CMK (cell line): ENCODE measurements at regions not wholly inside any gene's neighbourhood (a gene's known extent, or its start where the extent isn't known, plus 50 kb on each side); places are given as distances from the start of the nearest gene placed in this dataset.

Experiments
- DNase-seq: peaks from one replicate; pipeline ENCODE4 v3.0.0-alpha.2; 2010; ENCODE audit warnings: low read depth

DNA sequence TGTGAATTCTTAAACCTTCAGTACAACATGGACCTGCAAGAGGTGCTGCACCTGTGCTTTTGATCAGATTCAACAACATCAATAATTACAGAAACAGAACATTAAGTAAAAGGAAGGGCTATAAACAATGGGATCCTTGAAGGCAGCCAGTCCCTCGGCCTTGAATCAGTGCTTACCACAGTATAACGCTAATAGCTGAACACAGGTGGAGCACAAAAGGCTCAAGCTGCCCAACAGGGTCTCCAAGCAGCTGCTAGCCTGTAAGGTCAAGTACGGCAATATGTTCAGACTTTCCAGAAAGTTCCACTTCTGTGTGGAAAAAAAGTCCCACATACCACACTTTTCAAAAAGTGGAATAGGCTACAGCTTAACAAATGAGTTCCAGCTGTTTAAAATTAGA lies 61.9 kb upstream of the ITGA1 start:
- no peak for DNase-seq

DNA sequence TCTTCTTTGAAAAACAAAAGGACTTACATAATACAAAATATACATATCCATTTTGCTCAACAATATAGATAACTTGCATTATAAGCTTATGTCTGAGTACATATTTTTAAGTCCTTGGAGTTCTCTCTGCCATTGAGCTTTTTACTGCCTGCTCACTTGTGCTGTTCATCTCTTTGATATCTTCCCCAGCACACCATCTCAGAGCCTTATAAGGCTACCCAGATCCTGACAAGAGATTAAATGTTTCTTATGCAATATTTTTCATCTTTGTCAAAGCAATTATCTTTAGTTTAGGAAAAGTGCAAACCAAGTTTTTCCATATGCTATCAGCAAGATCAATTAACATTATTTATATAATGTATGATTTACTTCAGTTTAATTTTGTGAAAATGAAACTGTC lies 60.7 kb upstream of the ITGA1 start:
- DNase-seq = no peak

DNA sequence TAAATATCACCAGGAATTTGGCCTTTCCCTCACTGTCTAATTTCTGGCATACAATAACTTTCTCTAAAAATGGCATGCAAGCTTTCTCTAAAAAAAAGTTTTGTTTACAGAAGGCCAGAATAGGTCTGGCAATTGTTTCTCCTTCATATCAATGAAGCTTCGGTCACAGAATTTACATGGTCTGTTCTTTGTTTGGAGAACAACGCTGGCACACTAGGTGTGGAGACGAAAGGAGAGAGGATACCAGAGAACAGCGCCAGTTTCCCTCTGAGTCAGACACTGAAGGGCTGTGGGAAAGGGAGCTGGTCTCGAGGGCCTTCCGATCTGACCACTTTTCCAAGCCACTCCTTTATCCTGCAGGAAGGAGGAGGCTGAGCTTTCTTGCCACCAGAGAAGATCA lies 60.1 kb upstream of the ITGA1 start:
- DNase-seq = no peak

DNA sequence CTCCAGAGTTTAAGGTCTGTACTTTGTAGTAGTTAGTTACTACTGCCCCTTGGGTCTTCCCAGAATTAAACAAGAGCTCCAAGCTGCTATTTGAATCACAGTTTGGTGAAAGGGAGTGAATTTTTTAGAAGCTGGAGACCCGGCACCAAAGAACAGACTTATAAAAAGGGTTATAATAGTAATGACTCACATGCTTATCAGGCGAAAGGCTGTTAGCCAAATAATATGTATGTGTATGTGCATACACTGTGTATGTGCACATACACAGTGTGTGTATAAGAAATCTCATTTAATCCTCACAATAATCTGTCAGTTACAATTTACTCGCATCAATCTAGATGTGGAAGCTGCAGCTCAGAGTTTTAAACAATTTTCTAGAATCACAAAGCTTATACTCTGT lies 59.5 kb upstream of the ITGA1 start:
- DNase-seq = no peak

DNA sequence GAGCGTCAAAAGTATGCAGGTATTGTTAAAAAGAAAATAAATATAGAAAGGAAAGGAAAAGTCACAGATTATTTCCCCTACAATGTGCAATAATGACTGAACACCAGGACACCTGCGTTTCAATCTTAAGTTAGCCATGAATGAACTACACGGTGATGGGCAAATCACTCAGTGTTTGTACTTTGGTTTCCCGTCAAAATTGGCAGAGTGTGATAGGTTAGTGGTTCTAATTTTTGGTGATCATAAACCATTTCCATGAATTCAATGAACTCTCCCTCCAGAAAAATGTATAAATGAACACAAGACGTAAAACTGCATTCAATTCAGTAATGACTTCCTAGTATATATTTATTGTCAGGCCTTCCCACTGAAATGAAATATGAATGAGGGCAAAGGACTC lies 59.0 kb upstream of the ITGA1 start:
- DNase-seq = no peak

DNA sequence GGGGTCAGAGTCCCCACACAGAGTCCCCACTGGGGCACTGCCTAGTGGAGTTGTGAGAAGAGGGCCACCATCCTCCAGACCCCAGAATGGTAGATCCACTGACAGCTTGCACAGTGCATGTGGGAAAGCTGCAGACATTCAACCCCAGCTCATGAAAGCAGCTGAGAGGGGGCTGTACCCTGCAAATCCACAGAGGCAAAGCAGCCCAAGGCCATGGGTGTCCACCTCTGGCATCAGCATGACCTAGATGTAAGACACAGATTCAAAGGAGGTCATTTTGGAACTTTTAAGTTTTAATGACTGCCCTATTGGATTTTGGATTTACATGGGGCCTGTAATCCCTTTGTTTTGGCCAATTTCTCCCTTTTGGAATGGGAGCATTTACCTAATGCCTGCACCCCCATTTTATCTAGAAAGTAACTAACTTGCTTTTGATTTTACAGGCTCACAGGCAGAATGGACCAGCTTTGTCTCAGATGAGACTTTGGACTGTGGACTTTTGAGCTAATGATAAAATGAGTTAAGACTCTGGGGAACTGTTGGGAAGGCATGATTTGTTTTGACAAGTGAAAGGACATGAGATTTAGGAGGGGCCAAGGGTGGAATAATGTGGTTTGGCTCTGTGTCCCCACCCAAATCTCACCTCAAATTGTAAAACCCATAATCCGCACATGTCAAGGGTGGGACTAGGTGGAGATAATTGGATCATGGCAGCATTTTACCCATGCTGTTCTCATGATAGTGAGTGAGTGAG lies 56.3 kb upstream of the ITGA1 start:
- DNase-seq = no peak

DNA sequence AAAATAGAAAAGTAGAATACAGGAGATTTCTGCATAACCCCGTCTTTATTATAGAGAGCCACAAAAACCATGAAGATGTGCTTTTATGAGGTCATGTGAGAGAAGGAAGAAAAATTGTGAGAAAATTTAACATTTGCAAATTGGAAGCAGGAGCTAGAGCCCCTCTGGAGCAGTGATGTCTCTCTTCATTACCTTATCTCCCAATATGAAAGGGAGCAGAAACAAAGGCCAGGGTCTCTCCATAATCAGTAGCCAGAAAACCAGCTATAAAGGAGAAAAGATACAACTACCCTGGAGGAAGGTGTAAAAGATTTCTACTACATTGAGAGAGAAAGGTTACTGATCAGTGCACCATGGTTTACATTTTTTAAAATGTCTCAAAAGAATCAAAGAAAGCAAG lies 53.2 kb upstream of the ITGA1 start:
- no peak for DNase-seq

DNA sequence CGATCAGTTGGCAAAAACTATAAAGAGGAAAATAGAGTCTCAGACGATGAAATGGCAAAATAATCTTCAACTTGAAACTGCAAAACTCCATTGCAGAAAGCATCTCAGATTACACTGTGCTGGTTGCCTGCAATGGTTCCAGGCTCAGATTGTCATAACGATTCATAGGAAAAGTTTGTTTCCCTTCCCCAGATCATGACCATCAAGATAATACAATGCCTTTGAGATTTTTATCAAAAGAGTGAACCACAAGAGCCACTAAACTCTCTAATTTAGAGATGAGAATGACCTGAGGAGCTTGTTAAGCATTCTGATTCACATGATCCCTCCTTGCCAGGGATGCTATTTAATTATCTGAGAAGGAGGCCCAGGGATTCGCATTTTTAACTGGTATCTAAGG lies 52.6 kb upstream of the ITGA1 start:
- DNase-seq = no peak
